Fibroblast of the aortic adventitia (primary cell): ENCODE measurements at regions not wholly inside any gene's neighbourhood (a gene's known extent, or its start where the extent isn't known, plus 50 kb on each side); places are given as distances from the start of the nearest gene placed in this dataset.

Experiments used
- DNase-seq: peaks from one replicate; pipeline ENCODE4 v3.0.0-alpha.2; 2010; ENCODE audit warnings: low read depth
- H3K4me3 ChIP-seq: 2 replicates; pipeline ENCODE4 v1.5.1; 2011; ENCODE audit warnings: low read depth, mild to moderate bottlenecking, control low read depth, low read length, moderate library complexity
- TF ChIP-seq, protein P1 (sequence below): IDR thresholded peaks from 2 replicates; pipeline ENCODE4 v1.5.1; 2011; ENCODE audit warnings: mild to moderate bottlenecking, low read length, control low read depth, inconsistent platforms; ENCODE audit not compliant: insufficient read depth

DNA sequence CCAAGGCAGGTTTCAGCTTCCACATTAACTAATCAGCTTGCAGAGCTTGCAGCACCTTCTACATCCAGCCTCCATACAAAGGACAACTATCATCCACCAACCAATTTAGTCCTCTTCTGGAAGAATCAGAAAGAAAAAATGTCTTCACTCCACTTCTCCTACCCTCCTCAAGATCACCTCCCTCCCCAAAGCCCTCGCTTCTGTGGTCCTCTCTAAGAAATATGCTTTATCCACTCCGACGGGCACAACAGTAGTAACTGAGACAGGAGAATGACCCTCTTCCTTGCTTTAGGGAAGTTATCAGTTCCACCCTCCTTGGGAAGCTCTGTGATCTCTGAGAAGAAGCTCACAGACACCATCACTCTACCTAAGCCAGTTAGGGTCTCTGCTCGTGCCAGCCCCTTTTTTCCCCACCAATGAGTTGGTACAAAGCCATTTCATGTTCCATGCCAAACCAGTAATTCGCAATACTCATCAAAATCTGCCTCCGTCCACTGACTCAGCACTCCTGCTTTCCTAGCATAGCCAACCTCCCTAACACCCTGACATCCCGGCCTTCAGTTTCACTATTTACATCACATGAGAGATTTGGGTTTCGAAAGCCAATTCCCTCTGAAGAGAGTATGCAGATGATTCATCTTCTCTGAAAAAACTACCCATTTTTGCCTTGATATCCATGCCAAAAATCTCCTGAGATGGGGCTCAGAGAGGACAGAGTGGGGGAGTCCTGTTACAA is 114.1 kb upstream of the PKDCC start:
- peak overlapping the region; percentile 22 for H3K4me3 ChIP-seq
- DNase-seq: peak; percentile 98
- TF ChIP-seq, protein P1, sequence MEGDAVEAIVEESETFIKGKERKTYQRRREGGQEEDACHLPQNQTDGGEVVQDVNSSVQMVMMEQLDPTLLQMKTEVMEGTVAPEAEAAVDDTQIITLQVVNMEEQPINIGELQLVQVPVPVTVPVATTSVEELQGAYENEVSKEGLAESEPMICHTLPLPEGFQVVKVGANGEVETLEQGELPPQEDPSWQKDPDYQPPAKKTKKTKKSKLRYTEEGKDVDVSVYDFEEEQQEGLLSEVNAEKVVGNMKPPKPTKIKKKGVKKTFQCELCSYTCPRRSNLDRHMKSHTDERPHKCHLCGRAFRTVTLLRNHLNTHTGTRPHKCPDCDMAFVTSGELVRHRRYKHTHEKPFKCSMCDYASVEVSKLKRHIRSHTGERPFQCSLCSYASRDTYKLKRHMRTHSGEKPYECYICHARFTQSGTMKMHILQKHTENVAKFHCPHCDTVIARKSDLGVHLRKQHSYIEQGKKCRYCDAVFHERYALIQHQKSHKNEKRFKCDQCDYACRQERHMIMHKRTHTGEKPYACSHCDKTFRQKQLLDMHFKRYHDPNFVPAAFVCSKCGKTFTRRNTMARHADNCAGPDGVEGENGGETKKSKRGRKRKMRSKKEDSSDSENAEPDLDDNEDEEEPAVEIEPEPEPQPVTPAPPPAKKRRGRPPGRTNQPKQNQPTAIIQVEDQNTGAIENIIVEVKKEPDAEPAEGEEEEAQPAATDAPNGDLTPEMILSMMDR: no peak

DNA sequence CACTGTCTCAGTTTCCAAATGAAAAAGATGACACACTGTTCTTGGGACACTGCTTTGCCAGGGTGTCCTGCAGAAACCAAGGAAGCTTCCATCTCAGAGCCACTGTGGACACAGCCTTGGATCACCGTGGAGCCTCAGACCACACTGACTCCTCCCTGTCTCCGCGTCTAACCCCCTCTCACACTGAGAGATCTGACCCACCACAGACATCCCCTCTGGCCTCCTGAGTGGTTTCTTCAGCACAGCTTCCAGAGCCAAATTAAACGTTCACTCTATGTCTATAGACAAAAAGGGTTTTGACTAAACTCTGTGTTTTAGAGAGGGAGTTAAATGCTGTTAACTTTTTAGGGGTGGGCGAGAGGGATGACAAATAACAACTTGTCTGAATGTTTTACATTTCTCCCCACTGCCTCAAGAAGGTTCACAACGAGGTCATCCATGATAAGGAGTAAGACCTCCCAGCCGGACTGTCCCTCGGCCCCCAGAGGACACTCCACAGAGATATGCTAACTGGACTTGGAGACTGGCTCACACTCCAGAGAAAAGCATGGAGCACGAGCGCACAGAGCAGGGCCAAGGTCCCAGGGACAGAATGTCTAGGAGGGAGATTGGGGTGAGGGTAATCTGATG is 113.4 kb upstream of the PKDCC start:
- H3K4me3 ChIP-seq: peak overlapping the region; percentile 22
- TF ChIP-seq, protein P1: no peak
- peak; percentile 85 for DNase-seq

DNA sequence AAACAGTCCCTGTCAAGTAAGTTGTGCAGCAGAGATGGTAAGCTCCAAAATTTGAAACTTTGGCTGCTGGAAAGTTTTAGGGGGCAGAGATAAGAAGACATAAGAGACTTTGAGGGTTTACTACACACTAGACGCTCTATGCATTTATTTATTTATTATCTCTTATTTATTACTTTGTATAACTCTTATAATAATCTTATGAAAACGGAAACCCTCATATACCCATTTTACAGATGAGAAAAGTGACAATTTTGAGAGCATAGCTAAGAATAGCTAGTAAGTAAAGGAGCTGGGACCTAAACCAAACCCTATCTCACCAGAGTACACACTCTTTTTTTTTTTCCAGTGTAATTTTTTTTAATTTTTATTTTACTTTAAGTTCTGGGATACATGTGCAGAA is 112.8 kb upstream of the PKDCC start:
- TF ChIP-seq, protein P1: no peak
- DNase-seq: no peak
- no peak overlapping the region for H3K4me3 ChIP-seq

DNA sequence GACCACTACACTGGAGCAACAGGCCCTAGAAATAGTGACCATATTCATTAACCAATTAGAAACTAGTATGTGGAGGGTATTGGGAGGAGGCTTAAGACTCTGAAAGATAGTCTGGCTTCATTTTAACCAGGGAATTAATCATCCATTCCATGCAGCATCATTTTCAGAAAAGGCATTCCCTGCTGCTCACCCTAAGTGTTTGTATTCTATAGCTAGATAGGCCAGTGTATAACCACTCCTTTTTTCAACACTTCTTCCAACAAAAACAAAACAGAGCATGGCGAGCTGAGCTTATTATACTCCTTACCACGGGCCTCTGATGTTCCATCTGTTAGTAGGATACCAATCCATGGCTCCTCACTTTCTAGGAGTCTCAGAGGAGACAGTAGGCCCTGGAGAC is 112.0 kb upstream of the PKDCC start:
- no peak for DNase-seq
- TF ChIP-seq, protein P1: no peak
- no peak overlapping the region for H3K4me3 ChIP-seq

DNA sequence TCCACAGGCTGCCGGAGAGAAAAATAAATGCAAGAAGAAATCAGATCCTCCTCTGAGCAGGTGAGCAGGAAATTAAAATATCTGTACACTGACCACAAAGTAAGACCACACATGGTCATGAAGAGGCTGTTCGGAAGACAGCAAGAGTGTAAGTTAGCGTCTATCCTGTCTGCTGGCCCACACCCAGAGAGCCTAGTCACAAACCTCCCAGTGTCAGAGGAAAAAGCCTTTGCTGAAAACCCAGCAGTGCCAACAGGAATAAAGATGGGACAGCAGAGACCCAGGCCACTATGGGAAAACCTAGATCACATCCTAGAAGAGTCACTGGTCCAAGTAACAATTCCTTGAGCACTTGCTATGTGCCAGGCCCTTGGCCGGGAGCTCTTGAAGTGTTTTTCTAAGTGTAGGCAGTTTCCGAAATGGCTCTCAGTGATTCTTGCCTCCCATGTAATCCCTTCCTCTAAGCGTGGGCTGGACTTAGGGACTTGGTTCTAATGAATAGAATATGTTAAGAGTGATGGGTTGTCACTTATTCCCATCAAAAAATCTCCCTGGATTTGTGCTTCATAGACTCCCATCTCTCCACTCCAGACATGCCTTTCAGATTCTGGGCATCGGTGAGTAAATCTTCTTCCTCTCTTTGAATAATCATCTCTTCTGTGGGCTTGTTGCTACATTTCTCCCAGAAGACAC is 110.9 kb upstream of the PKDCC start:
- TF ChIP-seq, protein P1: no peak
- no peak for DNase-seq
- no peak overlapping the region for H3K4me3 ChIP-seq

DNA sequence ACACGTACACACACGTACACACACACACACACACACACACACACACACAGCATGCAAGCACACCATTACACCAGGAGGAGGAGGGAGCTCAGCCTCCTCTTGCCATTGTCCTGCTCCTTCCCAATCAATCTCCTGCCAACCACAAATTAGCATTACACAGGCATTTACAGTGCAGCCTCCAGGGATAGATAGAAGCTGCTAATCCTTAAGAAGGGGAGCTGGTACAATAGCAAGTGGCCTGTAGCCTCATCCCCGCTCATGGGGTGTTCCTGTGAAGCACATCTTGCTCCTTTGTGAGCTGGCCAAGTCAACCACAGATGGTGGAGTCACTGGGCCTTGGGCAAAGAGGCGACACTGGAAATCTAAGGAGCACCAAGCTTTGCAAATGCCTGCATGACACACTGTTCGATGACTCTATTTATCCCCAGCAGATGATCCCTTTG is 110.3 kb upstream of the PKDCC start:
- peak; percentile 56 for DNase-seq
- TF ChIP-seq, protein P1: no peak
- H3K4me3 ChIP-seq: no peak overlapping the region
